ENCODE measurements at regions not wholly inside any gene's neighbourhood (a gene's known extent, or its start where the extent isn't known, plus 50 kb on each side); places are given as distances from the start of the nearest gene placed in this dataset.

DNA sequence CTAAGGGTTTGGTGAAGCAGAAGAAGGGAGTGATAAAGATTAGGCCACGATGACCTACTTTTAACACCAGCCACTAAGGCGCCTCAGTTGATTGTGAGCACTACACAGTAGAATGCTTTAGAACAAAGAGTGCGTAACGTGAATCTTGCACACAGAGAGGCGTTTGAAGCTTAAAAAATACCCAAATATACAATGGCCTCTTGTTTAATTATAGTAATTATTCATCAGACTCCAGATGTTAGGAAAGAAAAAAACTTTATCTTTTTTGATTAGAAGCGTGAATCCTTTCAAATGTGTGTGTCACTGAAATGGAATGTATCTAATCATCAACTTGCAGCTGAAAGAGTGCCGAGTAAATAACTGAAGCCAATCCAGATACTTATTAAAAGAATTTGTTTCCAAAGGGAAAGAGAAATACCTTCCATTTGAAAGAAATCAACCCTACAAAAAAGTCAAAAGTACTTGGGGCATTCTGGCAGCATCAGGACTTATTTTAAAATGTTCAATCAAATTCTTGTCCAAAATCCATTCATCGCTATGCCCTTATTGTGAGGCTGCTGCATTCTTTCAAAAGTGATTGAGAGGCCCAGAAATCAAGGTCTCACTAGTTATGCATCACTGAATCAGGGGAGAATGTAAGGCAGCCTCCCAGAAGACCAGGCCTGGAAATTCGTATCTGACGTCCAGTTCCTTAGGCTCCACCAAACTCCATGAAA is 337.5 kb downstream of the ZNF608 start:
- H2BK5ac ChIP-seq (ENCODE audit: insufficient read length, low read length): no peak overlapping the region
- H3K4me2 ChIP-seq (ENCODE audit: insufficient read depth, insufficient read length, low read length): no peak overlapping the region
- no peak overlapping the region for H3K56ac ChIP-seq (ENCODE audit: insufficient read length, low read depth, low read length)
- DNase-seq: no peak
- H3K9me3 ChIP-seq (ENCODE audit: control insufficient read depth, low read depth, low read length): no peaks in the 10 kb centered on the region
- peaks cover 0 to 14% (median 12%) of the 10 kb centered on the region in 3 experiments; a peak in 5 of 7 replicates for H3K36me3 Mint-ChIP-seq (ENCODE audit: insufficient read depth in 1 of 3, low read depth in 3 of 3)
- H2BK120ac ChIP-seq (ENCODE audit: low read depth, low read length, poor library complexity, severe bottlenecking): no peak overlapping the region
- peaks cover 3 to 4% of the 10 kb centered on the region in 2 experiments; a peak in 2 of 4 replicates for H3K4me1 Mint-ChIP-seq
- no peaks in the 10 kb centered on the region for H3K27me3 ChIP-seq (ENCODE audit: insufficient read depth, low read length)
- H3K27ac Mint-ChIP-seq: no peak overlapping the region
- H3K79me2 ChIP-seq (ENCODE audit: insufficient read depth, low read length): no peaks in the 10 kb centered on the region
- H2AFZ ChIP-seq (ENCODE audit: low read length): no peak overlapping the region
- no CpG with 5 or more reads among the region's 10 CpGs for WGBS (ENCODE audit: extremely low coverage, insufficient read length, low lambda C conversion rate)
- no peaks in the 10 kb centered on the region for H4K20me1 ChIP-seq (ENCODE audit: control insufficient read depth, insufficient read depth, insufficient read length)
- H3K4ac ChIP-seq (ENCODE audit: low read depth, low read length): no peak overlapping the region
- H2AK5ac ChIP-seq (ENCODE audit: insufficient read length, low read length): no peak overlapping the region
- TF ChIP-seq, protein P1, sequence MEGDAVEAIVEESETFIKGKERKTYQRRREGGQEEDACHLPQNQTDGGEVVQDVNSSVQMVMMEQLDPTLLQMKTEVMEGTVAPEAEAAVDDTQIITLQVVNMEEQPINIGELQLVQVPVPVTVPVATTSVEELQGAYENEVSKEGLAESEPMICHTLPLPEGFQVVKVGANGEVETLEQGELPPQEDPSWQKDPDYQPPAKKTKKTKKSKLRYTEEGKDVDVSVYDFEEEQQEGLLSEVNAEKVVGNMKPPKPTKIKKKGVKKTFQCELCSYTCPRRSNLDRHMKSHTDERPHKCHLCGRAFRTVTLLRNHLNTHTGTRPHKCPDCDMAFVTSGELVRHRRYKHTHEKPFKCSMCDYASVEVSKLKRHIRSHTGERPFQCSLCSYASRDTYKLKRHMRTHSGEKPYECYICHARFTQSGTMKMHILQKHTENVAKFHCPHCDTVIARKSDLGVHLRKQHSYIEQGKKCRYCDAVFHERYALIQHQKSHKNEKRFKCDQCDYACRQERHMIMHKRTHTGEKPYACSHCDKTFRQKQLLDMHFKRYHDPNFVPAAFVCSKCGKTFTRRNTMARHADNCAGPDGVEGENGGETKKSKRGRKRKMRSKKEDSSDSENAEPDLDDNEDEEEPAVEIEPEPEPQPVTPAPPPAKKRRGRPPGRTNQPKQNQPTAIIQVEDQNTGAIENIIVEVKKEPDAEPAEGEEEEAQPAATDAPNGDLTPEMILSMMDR (conservative IDR thresholded peaks at IDR 0.05): no peak
- H3K27ac ChIP-seq (ENCODE audit: insufficient read length, low read depth, low read length): no peak overlapping the region
- H3T11ph ChIP-seq (ENCODE audit: low read length): no peak overlapping the region
- H4K91ac ChIP-seq (ENCODE audit: insufficient read length, low read depth, low read length): no peak overlapping the region
- no peak overlapping the region for H3K18ac ChIP-seq (ENCODE audit: insufficient read length, low read depth, low read length)
- no peak overlapping the region for H2BK15ac ChIP-seq (ENCODE audit: low read depth, low read length)
- H3K9ac ChIP-seq (ENCODE audit: extremely low read depth, insufficient read length, low read length): no peak overlapping the region
- H3K14ac ChIP-seq (ENCODE audit: insufficient read depth, low read length): no peak overlapping the region
- peaks cover 6 to 8% of the 10 kb centered on the region in 2 experiments; a peak in 3 of 5 replicates for H3K9me3 Mint-ChIP-seq
- no peak overlapping the region for H4K5ac ChIP-seq (ENCODE audit: insufficient read length, low read depth, low read length)
- no peak overlapping the region for H4K8ac ChIP-seq (replicated peaks; ENCODE audit: insufficient read length, low read depth, low read length)
- no peak overlapping the region for H2BK20ac ChIP-seq (ENCODE audit: low read depth, low read length, poor library complexity, severe bottlenecking)
- H3K4me1 ChIP-seq (ENCODE audit: insufficient read depth, low read length): no peaks in the 10 kb centered on the region
- no peaks in the 10 kb centered on the region for H3K79me1 ChIP-seq (ENCODE audit: insufficient read depth, low read depth, low read length, poor library complexity, severe bottlenecking)
- H2BK12ac ChIP-seq (ENCODE audit: insufficient read length, low read depth, low read length): no peak overlapping the region
- no peaks in the 10 kb centered on the region for H3K23me2 ChIP-seq (ENCODE audit: insufficient read length, low read depth, low read length, poor library complexity, severe bottlenecking)
- no peak overlapping the region for H3K23ac ChIP-seq (ENCODE audit: insufficient read length, low read depth, low read length)
- no peak overlapping the region for H3K4me3 Mint-ChIP-seq
- no peaks in the 10 kb centered on the region; the same call in 1 of the 2 replicates for H3K27me3 Mint-ChIP-seq (ENCODE audit: low read depth)
